ENCODE measurements at regions not wholly inside any gene's neighbourhood (a gene's known extent, or its start where the extent isn't known, plus 50 kb on each side); places are given as distances from the start of the nearest gene placed in this dataset.

- TF ChIP-seq POU5F1 (IDR thresholded peaks at IDR 0.05; ENCODE audit: low read depth, low read length) (no peak), SIX5 (IDR thresholded peaks at IDR 0.05; ENCODE audit: low read depth, low read length) (no peak)
Measured at GRCh38 chr2:194603429-194603828, 1053.6 kb upstream of the SLC39A10 start (continued).
